PC-9 (cell line): ENCODE measurements at regions not wholly inside any gene's neighbourhood (a gene's known extent, or its start where the extent isn't known, plus 50 kb on each side); places are given as distances from the start of the nearest gene placed in this dataset.

Source experiments
- CTCF ChIP-seq: fragments of 200-600 bp; sonication (generic); conservative IDR thresholded peaks from 2 replicates; pipeline ENCODE4 v1.6.1; 2017; ENCODE audit warnings: mixed run types, antibody characterized with exemption, mild to moderate bottlenecking, moderate library complexity
- EZH2 ChIP-seq: fragments of 200-600 bp; sonication (generic); IDR thresholded peaks from 2 replicates; pipeline ENCODE4 v1.8.0; 2017; ENCODE audit warnings: antibody characterized with exemption, low read depth

DNA sequence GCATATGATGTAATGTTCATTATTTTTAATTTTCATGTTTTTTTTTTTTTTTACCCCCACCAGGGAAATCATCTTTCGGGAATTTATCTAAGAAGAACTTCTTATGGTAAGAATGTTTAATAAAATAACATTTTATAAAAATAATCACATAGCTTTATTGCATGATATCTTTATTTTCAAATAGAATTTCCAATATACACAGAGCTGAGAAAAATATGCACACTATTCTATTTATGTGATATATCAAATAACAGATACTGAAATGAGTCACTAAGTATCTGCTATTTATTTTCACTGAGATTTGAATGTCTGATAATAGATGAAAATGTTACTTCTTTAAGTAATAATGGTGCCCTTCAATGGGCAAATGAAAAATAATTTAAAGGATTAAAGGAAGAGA lies 1217.3 kb downstream of the MAT2B start:
- TF ChIP-seq CTCF (no peak), EZH2 (no peak)
